Ureter (tissue), 1 donor: ENCODE measurements at regions not wholly inside any gene's neighbourhood (a gene's known extent, or its start where the extent isn't known, plus 50 kb on each side); places are given as distances from the start of the nearest gene placed in this dataset.
"Not testable (repeated sequence)": the region's sequence is repeated elsewhere in the genome, so short reads cannot be mapped to it uniquely, and the experiment has no call there.

Experiments
- DNase-seq: peaks from one replicate; pipeline ENCODE4 v3.0.0-alpha.2; 2020; ENCODE audit warnings: low spot score
- donor health status: DM: yes; HTN: yes; CAD: no.

DNA sequence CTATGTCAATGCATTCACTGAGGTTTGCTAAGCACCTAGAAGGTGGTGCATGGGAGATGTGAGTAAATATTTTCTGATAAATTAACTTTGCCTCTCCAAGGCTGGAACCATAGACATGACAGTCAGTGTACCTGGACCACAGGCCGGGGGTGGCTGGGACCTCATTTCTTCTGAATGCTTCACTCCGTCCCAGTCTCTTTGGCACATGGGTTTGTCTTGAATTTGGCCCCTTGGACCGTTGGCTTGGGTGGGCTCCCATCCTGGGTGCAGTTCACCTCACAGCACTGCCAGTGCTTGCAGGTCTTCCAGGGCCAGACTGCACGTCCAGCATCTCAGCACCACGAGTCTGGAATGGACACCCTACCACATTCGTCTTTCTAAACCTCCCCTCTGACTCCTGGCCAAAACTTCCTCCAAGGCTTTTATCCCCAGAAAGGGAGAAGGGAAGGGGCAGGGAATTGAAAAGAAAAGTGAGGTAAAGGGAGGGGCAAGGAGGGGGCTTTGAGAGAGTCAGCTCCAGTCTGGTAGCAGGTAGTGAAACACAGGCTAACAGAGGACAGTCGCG, 267.8 kb downstream of the MED10 start:
- no peak for DNase-seq

GRCh38 chr5:6108981-6109825, 269.1 kb downstream of the MED10 start:
- DNase-seq, result no peak

- DNase-seq, result no peak
These were observed 269.9 kb downstream of the MED10 start for GRCh38 chr5:6108540-6108848.

DNA sequence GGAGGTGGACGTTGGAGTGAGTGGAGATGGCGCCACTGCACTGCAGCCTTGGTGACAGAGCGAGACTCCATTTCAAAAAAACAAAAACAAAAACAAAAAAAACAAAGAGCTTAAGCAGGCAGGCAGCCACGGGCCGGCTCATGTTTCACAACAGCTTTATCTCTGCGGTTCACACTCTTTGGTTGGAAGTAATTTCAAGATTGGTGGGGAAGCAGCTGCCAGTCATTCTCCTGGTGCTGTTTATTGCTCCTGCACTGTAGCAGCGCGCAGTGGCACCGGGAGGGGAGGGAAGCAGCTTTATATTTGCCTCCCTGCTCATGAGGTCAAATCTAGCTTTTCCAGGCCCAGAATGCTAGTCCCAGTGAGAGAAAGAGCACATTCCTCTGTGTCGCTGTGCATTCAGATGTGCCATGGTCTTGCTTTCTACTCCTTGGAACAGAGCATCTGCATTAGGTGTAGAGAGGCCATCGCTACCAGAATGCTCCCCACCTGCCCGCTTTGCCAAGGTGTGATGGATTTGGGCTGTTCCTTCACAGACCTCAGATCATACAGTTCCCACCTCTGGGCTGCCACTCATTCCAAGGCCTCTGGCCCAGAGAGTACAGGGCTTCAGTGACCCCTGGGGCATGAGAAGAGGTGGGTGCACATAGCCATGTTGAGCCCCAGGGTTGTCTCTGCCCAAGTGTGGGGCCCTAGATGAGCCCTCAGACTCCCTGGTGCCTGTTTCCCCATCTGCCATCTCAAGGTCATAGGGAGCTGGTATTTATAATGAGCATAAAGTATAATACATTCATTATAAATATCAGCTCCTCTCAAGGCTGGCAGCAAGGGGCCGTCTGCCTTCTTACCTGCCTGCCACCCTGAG, 270.4 kb downstream of the MED10 start:
- no peak for DNase-seq

- DNase-seq, result no peak
These were observed 271.6 kb downstream of the MED10 start for GRCh38 chr5:6106756-6107155.

DNA sequence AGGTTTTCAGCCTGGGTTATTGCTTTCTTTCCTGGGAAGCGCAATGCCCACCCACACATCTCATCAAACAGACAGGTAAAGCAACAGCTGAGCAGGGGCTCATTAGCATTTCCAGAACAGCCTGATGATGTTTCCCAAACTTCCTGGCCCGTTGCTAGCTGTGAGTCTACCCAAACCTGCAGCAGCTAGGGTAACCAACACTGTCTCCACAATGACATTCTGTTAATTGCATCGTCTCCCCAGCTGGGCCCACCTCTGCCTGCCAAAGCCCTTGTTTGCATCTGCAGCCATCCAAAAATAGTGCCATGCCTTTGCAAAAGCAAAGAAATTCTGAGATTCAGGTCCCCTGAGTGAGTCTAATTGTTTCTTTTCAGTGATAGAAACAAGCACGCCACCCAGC, 273.0 kb downstream of the MED10 start:
- DNase-seq, result no peak

- DNase-seq, result no peak
These were observed 282.2 kb downstream of the MED10 start for GRCh38 chr5:6096101-6096500.

DNA sequence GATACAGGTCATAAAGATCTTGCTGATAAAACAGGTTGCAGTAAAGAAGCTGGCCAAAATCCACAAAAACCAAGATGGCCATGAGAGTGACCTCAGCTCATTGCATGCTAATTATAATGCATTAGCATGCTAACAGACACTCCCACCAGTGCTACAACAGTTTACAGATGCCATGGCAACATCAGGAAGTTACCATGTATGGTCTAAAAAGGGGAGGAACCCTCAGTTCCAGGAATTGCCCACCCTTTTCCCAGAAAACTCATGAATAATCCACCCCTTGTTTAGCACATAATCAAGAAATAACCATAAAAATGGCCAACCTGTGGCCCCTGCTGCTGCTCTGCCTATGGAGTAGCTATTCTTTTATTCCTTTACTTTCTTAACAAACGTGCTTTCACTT, 284.2 kb downstream of the MED10 start:
- DNase-seq, result not testable (repeated sequence)

- no peak for DNase-seq
These were observed 287.5 kb downstream of the MED10 start for GRCh38 chr5:6090838-6091237.

DNA sequence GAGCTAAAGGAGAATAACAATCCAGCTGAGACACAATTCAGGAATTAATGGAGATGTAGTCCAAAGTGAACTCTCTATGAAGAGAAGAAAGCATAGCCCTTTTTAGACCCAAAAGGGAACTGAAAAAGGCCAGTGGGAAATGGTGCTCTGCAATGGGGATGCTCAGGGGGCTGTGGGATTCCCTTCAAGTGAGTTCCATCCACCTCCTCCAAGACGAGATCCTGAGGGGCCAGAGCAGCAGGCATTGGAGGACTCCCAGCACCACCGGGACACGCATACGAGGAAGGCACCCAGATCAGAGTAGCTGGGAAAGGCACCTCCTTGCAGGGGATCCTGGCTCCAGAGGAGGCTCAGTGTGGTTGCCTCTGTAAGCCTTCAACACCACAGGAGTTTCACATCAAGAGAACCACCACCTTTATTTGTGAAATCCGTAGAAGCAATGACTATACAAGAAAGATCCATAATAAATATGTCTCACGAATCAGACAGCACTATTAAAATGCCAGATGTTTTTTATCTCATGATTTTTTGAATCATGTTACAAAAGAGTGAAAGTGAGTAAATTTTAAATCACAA, 288.2 kb downstream of the MED10 start:
- DNase-seq, result no peak

GRCh38 chr5:6088706-6089105, 289.6 kb downstream of the MED10 start:
- no peak for DNase-seq

GRCh38 chr5:6087576-6087975, 290.8 kb downstream of the MED10 start:
- no peak for DNase-seq

- no peak for DNase-seq
These were observed 291.5 kb downstream of the MED10 start for GRCh38 chr5:6086871-6087270.

DNA sequence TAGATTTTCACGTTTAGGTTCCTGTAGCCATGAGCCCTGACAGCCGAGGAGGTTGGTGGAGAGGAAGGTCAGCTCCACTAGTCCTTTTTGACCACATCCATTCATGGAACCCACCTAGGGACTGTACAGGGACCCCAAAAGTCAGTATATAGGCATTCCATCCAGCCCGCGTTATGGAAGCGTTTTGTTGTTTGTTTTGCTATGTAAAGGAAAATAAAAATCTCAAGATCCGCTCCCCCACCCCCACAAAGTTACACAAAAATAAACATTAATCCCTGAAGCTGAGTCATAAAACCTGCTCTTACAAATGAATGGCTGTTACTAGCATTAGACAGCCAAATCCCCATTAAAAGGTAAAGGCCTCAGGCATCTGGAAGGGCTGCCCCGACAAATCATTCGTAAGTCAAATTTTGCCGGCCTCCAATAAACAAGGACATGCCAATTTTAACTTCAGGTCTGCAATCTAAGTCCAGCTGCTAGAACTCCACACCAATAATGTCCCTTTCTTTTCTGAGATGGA, 292.9 kb downstream of the MED10 start:
- no peak for DNase-seq

GRCh38 chr5:6084836-6085235, 293.5 kb downstream of the MED10 start:
- no peak for DNase-seq

GRCh38 chr5:6084376-6084775, 294.0 kb downstream of the MED10 start:
- DNase-seq, result no peak

DNA sequence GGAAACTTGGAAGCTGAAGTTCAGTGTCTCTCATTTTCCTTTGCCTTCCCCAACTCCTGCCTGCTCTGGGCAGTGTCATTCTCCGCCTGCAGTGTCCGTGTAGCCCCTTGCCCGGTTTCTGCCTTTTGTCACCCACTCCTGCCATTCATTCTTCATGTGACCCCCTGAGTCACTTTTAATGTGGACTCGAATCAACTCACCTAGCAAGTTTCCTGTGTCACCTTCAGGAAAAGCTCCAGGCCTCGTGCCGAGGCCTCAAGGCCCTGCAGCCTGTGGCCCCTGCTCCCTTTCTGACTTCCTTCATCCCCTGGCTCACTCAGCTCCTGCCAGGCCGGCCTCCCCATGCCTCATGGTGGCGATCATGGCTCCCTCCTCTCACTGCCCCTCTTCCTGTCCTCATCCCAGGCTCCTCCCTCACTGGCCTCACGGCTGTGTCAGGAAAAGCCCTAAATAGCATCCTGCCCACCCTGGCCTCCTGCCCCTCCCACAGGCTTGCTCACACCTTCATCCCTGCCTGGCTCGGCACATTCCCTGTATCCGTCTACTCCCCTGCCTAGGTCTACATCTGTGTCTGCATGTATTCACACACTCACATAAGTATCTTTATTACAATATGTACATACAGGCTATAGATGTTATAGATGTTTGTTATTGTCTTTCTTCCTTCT, 294.9 kb downstream of the MED10 start:
- no peak for DNase-seq

DNA sequence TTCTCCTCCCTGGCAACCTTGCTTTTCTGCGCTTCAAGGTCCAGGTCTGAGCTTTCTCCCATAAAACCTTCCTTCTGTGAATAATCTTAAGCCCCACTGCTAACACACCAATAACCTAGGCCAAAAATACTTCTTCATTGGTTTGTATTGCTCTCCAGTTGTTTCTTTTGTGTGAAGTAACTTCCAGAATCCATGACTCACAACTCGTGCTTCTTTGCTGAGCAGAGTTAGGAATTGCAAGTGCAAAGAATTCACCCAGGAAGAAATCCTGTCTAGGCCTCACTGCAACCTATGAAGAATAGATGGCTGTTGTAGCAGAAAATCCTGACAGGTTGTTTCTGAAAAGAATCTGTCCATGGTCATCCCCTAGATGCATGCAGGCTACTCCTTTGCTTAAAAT, 295.7 kb downstream of the MED10 start:
- DNase-seq, result no peak

- DNase-seq, result no peak
These were observed 296.6 kb downstream of the MED10 start for GRCh38 chr5:6081727-6082210.

DNA sequence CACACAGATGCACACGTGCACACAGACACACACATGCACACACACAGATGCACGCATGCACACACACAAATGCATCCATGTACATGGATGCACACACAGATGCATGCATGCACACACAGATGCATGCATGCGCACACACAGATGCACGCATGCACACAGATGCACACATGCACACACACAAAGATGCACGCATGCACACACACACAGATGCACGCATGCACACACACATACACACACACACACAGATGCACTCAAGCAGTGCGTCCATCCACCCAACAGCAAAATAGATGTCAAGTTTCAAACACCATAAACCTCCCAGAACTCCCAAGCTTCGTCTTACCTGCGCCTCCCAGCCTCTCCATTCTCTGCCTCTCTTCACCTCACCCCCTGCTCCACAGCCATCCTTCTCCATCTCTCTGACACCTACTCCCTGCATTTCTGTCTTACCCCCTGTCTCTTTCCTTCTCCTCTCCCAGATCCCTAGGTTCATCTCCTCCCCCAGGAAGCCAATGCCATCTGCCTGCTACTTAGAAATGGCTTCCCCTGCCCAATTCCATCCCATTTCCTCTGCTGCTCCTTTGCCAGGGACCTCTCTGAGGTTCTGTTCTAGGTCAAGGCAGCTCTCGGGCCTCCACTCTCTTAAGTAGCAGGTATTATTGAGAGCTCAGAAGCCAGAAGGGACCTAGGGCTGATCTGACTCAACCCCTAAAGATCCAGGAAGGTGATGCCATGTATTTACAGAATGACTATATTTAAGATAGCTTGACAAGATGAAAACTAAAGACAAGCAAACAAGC, 297.2 kb downstream of the MED10 start:
- DNase-seq, result no peak

DNA sequence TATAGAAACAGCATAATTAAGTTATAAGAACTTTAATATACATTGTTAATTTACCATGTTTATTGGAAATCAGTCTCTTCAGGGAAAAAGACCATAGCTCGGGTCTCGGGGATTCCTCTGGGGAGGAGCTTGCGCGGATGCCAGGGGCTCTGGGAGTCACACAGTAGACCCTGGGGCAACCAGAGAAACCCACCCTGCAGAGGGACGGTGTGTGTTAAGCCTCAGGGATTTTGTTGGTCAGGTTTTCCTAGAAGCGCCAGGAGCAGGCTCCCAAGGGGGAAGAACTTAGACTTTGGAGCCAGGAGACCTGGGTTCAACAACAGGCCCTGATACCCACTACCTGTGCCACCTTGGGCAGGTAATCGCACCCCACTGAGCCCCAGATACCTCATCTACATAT, 297.9 kb downstream of the MED10 start:
- no peak for DNase-seq
